Mesendoderm (in vitro differentiated cells): ENCODE measurements at regions not wholly inside any gene's neighbourhood (a gene's known extent, or its start where the extent isn't known, plus 50 kb on each side); places are given as distances from the start of the nearest gene placed in this dataset.

Experiments
- DNase-seq: peaks from one replicate; pipeline ENCODE4 v3.0.0; 2013
- H2AK5ac ChIP-seq: 2 replicates; pipeline ENCODE4 v1.6.1; 2013; ENCODE audit warnings: low read length, inconsistent platforms
- H2BK120ac ChIP-seq: 2 replicates; pipeline ENCODE4 v1.6.1; 2013; ENCODE audit warnings: low read depth, mild to moderate bottlenecking, low read length, moderate library complexity, mixed read lengths
- H2BK15ac ChIP-seq: replicated peaks from 2 replicates; pipeline ENCODE4 v1.6.1; 2013; ENCODE audit warnings: low read depth, mild to moderate bottlenecking, moderate library complexity
- H2BK5ac ChIP-seq: 2 replicates; pipeline ENCODE4 v1.6.1; 2013; ENCODE audit warnings: low read length, inconsistent platforms
- H3K18ac ChIP-seq: 2 replicates; pipeline ENCODE4 v1.6.1; 2013; ENCODE audit warnings: mild to moderate bottlenecking, low read length, mixed read lengths
- H3K23ac ChIP-seq: one replicate; pipeline ENCODE4 v1.6.1; 2013; ENCODE audit warnings: low read length
- H3K27ac ChIP-seq: 2 replicates; pipeline ENCODE4 v1.5.1; 2013; ENCODE audit warnings: low read depth, mild to moderate bottlenecking, inconsistent platforms, low read length, moderate library complexity
- H3K27me3 ChIP-seq: 2 replicates; pipeline ENCODE4 v1.6.1; 2013; ENCODE audit warnings: low read length, control low read depth, mild to moderate bottlenecking, inconsistent platforms; ENCODE audit not compliant: insufficient read depth, poor library complexity
- H3K36me3 ChIP-seq: 2 replicates; pipeline ENCODE4 v1.6.1; 2013; ENCODE audit warnings: low read length, inconsistent platforms; ENCODE audit not compliant: control insufficient read depth, insufficient read depth
- H3K4ac ChIP-seq: one replicate; pipeline ENCODE4 v1.6.1; 2013; ENCODE audit warnings: low read depth, mild to moderate bottlenecking, low read length, moderate library complexity
- H3K4me1 ChIP-seq: 2 replicates; pipeline ENCODE4 v1.6.1; 2013; ENCODE audit warnings: low read depth, low read length, inconsistent platforms; ENCODE audit not compliant: control insufficient read depth
- H3K4me2 ChIP-seq: 2 replicates; pipeline ENCODE4 v1.6.1; 2013; ENCODE audit warnings: low read length
- H3K4me3 ChIP-seq: 2 replicates; pipeline ENCODE4 v1.5.1; 2013; ENCODE audit warnings: mild to moderate bottlenecking, low read length
- H3K56ac ChIP-seq: one replicate; pipeline ENCODE4 v1.6.1; 2013; ENCODE audit warnings: low read length
- H3K79me1 ChIP-seq: 2 replicates; pipeline ENCODE4 v1.6.1; 2013; ENCODE audit warnings: low read length, inconsistent platforms
- H3K79me2 ChIP-seq: 2 replicates; pipeline ENCODE4 v1.6.1; 2013; ENCODE audit warnings: mild to moderate bottlenecking, low read length; ENCODE audit not compliant: control insufficient read depth, insufficient read depth
- H3K9ac ChIP-seq: 2 replicates; pipeline ENCODE4 v1.6.1; 2013; ENCODE audit warnings: low read length, inconsistent platforms
- H4K5ac ChIP-seq: one replicate; pipeline ENCODE4 v1.6.1; 2013; ENCODE audit warnings: low read length
- H4K8ac ChIP-seq: one replicate; pipeline ENCODE4 v1.6.1; 2013; ENCODE audit warnings: low read depth, mild to moderate bottlenecking, control low read depth, low read length, moderate library complexity
- WGBS: extraction: QIAGEN DNeasy Blood & Tissue Kit; methylation state at CpG from one replicate; pipeline ENCODE4 v1.1.7; 2013; ENCODE audit warnings: low lambda C conversion rate, missing lambda C conversion rate; ENCODE audit not compliant: insufficient coverage; ENCODE audit errors: extremely low coverage; 5-methylcytosine and 5-hydroxymethylcytosine counted together

DNA sequence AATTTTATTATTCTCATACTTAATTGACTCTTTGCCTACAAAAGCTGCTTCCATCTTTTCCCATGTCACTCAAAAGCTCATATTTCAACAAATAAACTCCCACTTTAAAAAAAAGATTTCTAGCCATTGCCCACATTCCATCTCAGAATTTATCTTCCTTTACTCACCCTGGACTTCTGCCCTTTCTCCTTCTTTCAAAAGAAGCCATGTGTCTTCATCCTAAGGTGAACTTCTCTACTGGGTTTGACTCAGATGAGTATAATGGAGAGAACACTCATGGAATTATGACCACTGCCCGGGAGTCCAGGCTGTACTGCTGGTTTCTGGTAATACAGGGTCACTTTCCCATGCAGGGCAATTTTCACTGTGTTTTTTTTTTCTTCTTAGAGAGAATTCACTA, 548.5 kb upstream of the ZNF462 start:
- H3K9ac ChIP-seq, result no peak overlapping the region
- H3K79me1 ChIP-seq, result no peaks in the 10 kb centered on the region
- H3K23ac ChIP-seq, result no peak overlapping the region
- no peak overlapping the region for H2BK5ac ChIP-seq
- H2AK5ac ChIP-seq, result no peak overlapping the region
- no peaks in the 10 kb centered on the region for H3K4me1 ChIP-seq
- no peak overlapping the region for H3K4me2 ChIP-seq
- no peak overlapping the region for H2BK120ac ChIP-seq
- H4K8ac ChIP-seq, result no peak overlapping the region
- H2BK15ac ChIP-seq, result no peak overlapping the region
- no peak overlapping the region for H3K4ac ChIP-seq
- H3K79me2 ChIP-seq, result no peaks in the 10 kb centered on the region
- H3K27me3 ChIP-seq, result no peaks in the 10 kb centered on the region
- no peak overlapping the region for H3K56ac ChIP-seq
- WGBS, result no CpG with 5 or more reads among the region's 1 CpG
- H3K18ac ChIP-seq, result no peak overlapping the region
- no peak overlapping the region for H4K5ac ChIP-seq
- no peak overlapping the region for H3K4me3 ChIP-seq
- no peak for DNase-seq
- H3K27ac ChIP-seq, result no peak overlapping the region
- H3K36me3 ChIP-seq, result no peaks in the 10 kb centered on the region

DNA sequence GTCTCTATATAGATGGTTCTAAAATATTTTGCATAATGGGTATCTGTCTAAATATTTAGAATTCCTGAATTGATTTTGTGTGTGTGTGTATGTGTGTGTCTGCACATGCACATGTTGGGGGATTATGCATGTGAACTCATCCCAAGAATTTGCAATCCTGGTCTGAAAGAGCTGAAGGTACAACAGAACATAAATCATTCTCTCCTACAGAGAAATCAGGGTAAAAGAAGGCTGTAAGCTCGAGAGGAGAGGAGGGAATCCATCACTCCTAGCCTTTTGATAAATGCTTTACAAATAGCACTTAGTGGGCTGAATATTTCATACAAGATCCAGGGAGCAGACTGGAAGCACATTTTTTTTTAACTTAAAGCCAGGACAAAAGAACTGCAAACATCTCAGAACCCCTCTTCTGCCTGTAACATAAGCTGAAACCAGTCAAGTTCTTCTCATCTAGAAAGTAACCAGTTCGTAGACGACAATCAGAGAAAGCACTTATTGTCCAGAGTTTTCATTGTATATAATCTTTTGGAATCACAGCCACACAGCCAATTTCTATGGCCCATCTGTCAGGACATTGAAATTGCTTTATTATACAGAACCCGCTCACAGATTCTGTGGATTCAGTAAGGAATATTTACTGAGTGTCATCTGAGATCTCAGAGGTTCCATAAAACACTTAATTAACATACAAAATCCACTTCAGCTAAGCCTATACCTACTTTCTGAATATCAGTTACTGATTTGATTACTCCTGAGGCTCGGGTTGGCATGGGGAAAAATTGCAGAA, 541.4 kb upstream of the ZNF462 start:
- H3K18ac ChIP-seq, result no peak overlapping the region
- H2BK15ac ChIP-seq, result no peak overlapping the region
- H4K8ac ChIP-seq, result no peak overlapping the region
- H3K79me1 ChIP-seq, result no peaks in the 10 kb centered on the region
- H2BK5ac ChIP-seq, result no peak overlapping the region
- H3K27me3 ChIP-seq, result no peaks in the 10 kb centered on the region
- no peak overlapping the region for H3K56ac ChIP-seq
- no peak overlapping the region for H3K4me2 ChIP-seq
- H3K23ac ChIP-seq, result no peak overlapping the region
- H3K79me2 ChIP-seq, result no peaks in the 10 kb centered on the region
- no peak overlapping the region for H2BK120ac ChIP-seq
- no peaks in the 10 kb centered on the region for H3K36me3 ChIP-seq
- no peak overlapping the region for H3K9ac ChIP-seq
- H3K4me3 ChIP-seq, result no peak overlapping the region
- no peak overlapping the region for H2AK5ac ChIP-seq
- no peak for DNase-seq
- H3K4ac ChIP-seq, result no peak overlapping the region
- H4K5ac ChIP-seq, result no peak overlapping the region
- no CpG with 5 or more reads among the region's 5 CpGs for WGBS
- no peak overlapping the region for H3K27ac ChIP-seq
- H3K4me1 ChIP-seq, result peaks cover 9% of the 10 kb centered on the region

DNA sequence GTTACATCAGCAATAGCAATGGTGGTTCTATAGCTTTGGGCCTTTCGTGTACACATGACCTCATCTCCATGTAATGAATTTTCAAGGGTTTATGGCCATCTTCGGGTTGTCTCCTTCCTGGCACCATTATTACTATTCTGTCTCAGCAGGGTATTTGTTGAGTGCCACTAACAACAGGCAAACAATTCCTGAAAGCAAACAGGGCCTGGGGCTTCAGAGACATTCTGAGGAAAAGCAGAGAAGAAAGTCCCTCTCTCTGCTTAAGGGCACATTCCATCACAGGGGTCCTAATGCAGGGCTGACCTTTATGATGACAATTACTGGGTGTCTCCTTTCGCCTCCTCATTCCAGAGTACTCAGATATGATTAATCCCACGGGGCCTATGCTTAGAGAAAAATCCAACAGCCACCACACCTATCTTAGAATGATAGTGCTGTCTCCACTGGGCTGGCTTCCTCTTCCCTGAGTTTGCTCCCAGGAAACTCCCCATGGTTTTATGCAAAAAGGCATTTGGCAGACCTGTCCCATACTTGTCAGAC, 540.2 kb upstream of the ZNF462 start:
- DNase-seq, result peak; percentile 66

DNA sequence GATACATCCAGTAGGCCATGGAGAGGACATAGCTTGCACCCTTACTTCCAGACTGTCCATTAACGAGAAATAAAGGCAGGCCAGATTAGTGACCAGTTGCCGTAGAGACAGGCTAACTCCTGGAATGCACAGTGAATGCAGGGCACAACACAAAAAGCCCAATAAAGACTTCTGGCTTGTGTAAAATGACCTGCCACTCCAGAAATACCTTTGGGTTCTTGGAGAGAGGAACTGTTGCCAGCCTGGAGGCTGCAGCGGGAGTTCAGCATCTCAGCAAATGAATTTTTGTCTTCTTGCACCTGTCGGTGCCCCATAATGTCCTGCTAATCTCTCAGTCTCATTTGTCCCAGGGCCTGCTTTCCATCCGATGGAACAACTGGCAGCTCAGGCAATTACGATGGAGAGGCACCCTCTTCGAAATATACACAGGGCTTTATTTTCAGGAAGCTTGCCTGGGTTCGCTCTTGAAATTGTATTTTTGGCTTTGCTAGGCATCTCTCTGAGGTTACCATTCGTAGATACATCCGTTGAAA, 538.8 kb upstream of the ZNF462 start:
- peak overlapping the region; percentile 10 for H2BK5ac ChIP-seq
- H3K18ac ChIP-seq, result no peak overlapping the region
- H3K4me2 ChIP-seq, result no peak overlapping the region
- no peak overlapping the region for H3K4me3 ChIP-seq
- H2BK120ac ChIP-seq, result no peak overlapping the region
- H3K4me1 ChIP-seq, result peaks cover 9% of the 10 kb centered on the region
- no peak for DNase-seq
- no peaks in the 10 kb centered on the region for H3K79me2 ChIP-seq
- H3K56ac ChIP-seq, result no peak overlapping the region
- H3K36me3 ChIP-seq, result no peaks in the 10 kb centered on the region
- no peak overlapping the region for H4K5ac ChIP-seq
- H2BK15ac ChIP-seq, result no peak overlapping the region
- no peak overlapping the region for H3K4ac ChIP-seq
- no peak overlapping the region for H4K8ac ChIP-seq
- H2AK5ac ChIP-seq, result no peak overlapping the region
- no CpG with 5 or more reads among the region's 10 CpGs for WGBS
- H3K79me1 ChIP-seq, result no peaks in the 10 kb centered on the region
- H3K27me3 ChIP-seq, result no peaks in the 10 kb centered on the region
- no peak overlapping the region for H3K23ac ChIP-seq
- H3K9ac ChIP-seq, result no peak overlapping the region
- no peak overlapping the region for H3K27ac ChIP-seq

More for the DNA sequence above, 540.2 kb upstream of the ZNF462 start:
- no peaks in the 10 kb centered on the region for H3K79me1 ChIP-seq
- no peak overlapping the region for H2BK5ac ChIP-seq
- H2AK5ac ChIP-seq, result no peak overlapping the region
- H4K8ac ChIP-seq, result no peak overlapping the region
- no peak overlapping the region for H3K4me3 ChIP-seq
- H3K9ac ChIP-seq, result no peak overlapping the region
- no peak overlapping the region for H3K23ac ChIP-seq
- H3K4ac ChIP-seq, result no peak overlapping the region
- H3K56ac ChIP-seq, result no peak overlapping the region
- no peaks in the 10 kb centered on the region for H3K36me3 ChIP-seq
- no peak overlapping the region for H3K27ac ChIP-seq
- no peak overlapping the region for H3K4me2 ChIP-seq
- no peak overlapping the region for H2BK15ac ChIP-seq
- H3K18ac ChIP-seq, result peak overlapping the region; percentile 60
- no peak overlapping the region for H4K5ac ChIP-seq
- no peaks in the 10 kb centered on the region for H3K27me3 ChIP-seq
- WGBS, result no CpG with 5 or more reads among the region's 4 CpGs
- no peaks in the 10 kb centered on the region for H3K79me2 ChIP-seq
- peaks cover 9% of the 10 kb centered on the region for H3K4me1 ChIP-seq
- H2BK120ac ChIP-seq, result no peak overlapping the region

DNA sequence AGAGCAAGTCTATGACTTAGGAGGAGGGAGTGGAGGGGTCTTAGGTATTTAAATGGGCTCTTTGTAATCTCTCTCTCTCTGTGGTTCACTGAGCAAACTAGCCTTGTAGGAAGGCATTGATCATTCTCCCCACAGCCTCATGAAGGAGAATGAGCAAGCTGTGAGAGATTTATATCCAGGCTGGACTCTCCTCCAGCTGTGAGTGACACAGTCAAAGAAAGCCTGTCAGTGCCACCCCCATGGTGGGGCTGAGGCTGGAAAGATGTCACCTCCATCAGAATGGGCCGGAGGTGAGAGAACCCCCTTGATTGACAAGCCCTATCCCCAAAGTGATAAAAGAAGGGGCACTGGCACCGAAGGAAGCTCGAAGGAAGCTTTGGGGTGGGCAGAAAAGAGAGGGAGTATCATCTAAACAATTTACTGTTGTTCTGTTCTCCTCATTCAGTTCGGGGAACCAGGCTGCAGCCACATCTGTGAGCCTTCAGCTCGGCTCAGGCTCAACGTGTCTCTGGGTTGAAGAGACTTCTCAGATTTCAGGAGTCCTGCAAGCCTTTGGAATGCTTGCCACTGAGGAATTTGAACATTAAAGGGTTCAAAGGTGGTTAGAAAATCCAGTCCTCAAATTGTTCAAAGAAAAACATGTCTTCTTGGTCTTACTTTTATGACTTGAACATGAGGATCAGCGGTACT, 538.2 kb upstream of the ZNF462 start:
- H3K56ac ChIP-seq, result no peak overlapping the region
- no peak overlapping the region for H3K23ac ChIP-seq
- H3K79me1 ChIP-seq, result no peaks in the 10 kb centered on the region
- H3K4me2 ChIP-seq, result no peak overlapping the region
- no peak overlapping the region for H3K18ac ChIP-seq
- H3K4me3 ChIP-seq, result no peak overlapping the region
- H3K79me2 ChIP-seq, result no peaks in the 10 kb centered on the region
- no peak overlapping the region for H3K4ac ChIP-seq
- H3K27me3 ChIP-seq, result no peaks in the 10 kb centered on the region
- WGBS, result no CpG with 5 or more reads among the region's 7 CpGs
- H2BK5ac ChIP-seq, result no peak overlapping the region
- no peak overlapping the region for H2BK15ac ChIP-seq
- H3K4me1 ChIP-seq, result peaks cover 9% of the 10 kb centered on the region
- no peak overlapping the region for H2BK120ac ChIP-seq
- no peaks in the 10 kb centered on the region for H3K36me3 ChIP-seq
- H4K8ac ChIP-seq, result no peak overlapping the region
- no peak overlapping the region for H2AK5ac ChIP-seq
- no peak for DNase-seq
- H4K5ac ChIP-seq, result no peak overlapping the region
- no peak overlapping the region for H3K9ac ChIP-seq
- H3K27ac ChIP-seq, result no peak overlapping the region
